Naive thymus-derived CD8-positive, alpha-beta T cell (primary cell): ENCODE measurements at regions not wholly inside any gene's neighbourhood (a gene's known extent, or its start where the extent isn't known, plus 50 kb on each side); places are given as distances from the start of the nearest gene placed in this dataset.
"Not testable (repeated sequence)": the region's sequence is repeated elsewhere in the genome, so short reads cannot be mapped to it uniquely, and the experiment has no call there.

Source experiments
- ATAC-seq, 2 donors: fragments of 150-1000 bp; cut with Tn5 transposase in 1 of 2; sonication (Bioruptor Pico), chemical (Tn5 transposase) in 1 of 2; 1 replicate in 1 of 2; 2 replicates in 1 of 2; pipeline ENCODE4 v1.10.0; 2021; ENCODE audit warnings: mild to moderate bottlenecking in 2 of 2, moderate library complexity in 2 of 2
- POLR2A ChIA-PET: fragments of 350-600 bp; sonication (Branson Sonifier 250); formaldehyde crosslinking; loops from one replicate; lab custom pipeline; 2021; ENCODE audit warnings: antibody characterized with exemption; lab: Charles Lee
- DNase-seq, 10 donors: peaks; one replicate each; pipeline versions ENCODE4 v3.0.0 to v3.0.0-alpha.2; 2020 to 2022
- H3K27ac Mint-ChIP-seq, 10 donors: one replicate each; pipeline ENCODE4 v1.8.0; 2020 to 2022; ENCODE audit warnings: mild to moderate bottlenecking in 10 of 10, mixed read lengths in 10 of 10, moderate library complexity in 4 of 10, inconsistent platforms in 1 of 10
- H3K27me3 Mint-ChIP-seq, 5 donors: one replicate each; pipeline ENCODE4 v1.8.0; 2021 to 2022; ENCODE audit warnings: mixed read lengths in 5 of 5
- H3K36me3 Mint-ChIP-seq, 3 donors: one replicate each; pipeline ENCODE4 v1.8.0; 2020 to 2022; ENCODE audit warnings: mixed read lengths in 3 of 3, mild to moderate bottlenecking in 2 of 3, inconsistent platforms in 1 of 3
- H3K4me1 Mint-ChIP-seq, 4 donors: one replicate each; pipeline ENCODE4 v1.8.0; 2021 to 2022; ENCODE audit warnings: mixed read lengths in 4 of 4
- H3K4me3 Mint-ChIP-seq, 10 donors: one replicate each; pipeline ENCODE4 v1.8.0; 2020 to 2022; ENCODE audit warnings: mild to moderate bottlenecking in 10 of 10, mixed read lengths in 10 of 10, moderate library complexity in 6 of 10, inconsistent platforms in 1 of 10
- H3K9me3 Mint-ChIP-seq, 9 donors: one replicate each; pipeline ENCODE4 v1.8.0; 2020 to 2022; ENCODE audit warnings: mixed read lengths in 9 of 9, mild to moderate bottlenecking in 3 of 9, inconsistent platforms in 1 of 9, moderate library complexity in 1 of 9

DNA sequence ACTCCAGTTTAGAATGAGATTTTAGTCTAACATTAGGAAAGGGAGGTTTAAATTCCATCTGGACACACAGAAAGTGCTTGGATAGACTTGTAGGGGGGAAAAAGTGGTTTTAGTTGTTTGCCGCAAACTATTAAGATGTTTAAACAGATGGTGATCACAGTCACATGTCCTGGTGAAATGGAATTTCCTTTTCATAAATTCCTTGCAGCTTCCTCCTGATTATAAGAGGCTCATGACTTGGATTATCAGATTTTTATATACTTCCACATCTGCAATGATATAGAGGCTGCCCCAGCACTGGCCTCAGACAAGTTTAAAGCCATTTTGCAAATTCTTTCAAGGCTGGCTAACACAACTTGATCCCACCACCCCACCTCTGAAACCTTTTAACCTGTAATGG is 106.4 kb upstream of the ARMC3 start:
- Mint-ChIP-seq H3K27me3 (peaks cover 0 to 2% (median 0%) of the 10 kb centered on the region in 5 donors), H3K4me3 (no peak overlapping the region), H3K27ac (no peak overlapping the region), H3K4me1 (peaks cover 0 to 6% (median 2%) of the 10 kb centered on the region in 4 donors), H3K9me3 (no peaks in the 10 kb centered on the region), H3K36me3 (no peaks in the 10 kb centered on the region)
- ATAC-seq: no peak
- DNase-seq: no peak
- POLR2A ChIA-PET: no interaction called here

DNA sequence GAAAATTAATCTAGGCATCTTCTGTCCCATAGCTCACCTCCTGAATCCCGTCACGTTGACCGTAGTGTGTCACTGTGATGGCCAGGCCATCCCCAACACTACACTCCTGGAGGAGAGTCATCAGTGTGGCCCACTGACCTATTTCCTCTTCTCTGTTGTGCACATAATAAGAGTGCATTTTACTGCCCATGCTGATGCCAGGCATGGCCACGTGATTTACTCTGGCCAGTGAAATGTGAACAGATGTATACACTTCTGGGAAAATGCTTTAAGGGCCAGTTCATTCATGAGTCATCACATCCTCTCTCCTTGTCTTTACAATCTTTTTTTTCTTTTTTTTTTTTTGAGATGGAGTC is 101.9 kb upstream of the PIP4K2A start:
- DNase-seq (no peak), ATAC-seq (no peak)
- Mint-ChIP-seq H3K27me3 (no peaks in the 10 kb centered on the region), H3K27ac (peak overlapping the region in 1 of 10 donors; percentile 5), H3K4me1 (peaks cover 0 to 6% (median 3%) of the 10 kb centered on the region in 4 donors), H3K9me3 (no peaks in the 10 kb centered on the region), H3K4me3 (no peak overlapping the region), H3K36me3 (no peaks in the 10 kb centered on the region)
- POLR2A ChIA-PET: no interaction called here

DNA sequence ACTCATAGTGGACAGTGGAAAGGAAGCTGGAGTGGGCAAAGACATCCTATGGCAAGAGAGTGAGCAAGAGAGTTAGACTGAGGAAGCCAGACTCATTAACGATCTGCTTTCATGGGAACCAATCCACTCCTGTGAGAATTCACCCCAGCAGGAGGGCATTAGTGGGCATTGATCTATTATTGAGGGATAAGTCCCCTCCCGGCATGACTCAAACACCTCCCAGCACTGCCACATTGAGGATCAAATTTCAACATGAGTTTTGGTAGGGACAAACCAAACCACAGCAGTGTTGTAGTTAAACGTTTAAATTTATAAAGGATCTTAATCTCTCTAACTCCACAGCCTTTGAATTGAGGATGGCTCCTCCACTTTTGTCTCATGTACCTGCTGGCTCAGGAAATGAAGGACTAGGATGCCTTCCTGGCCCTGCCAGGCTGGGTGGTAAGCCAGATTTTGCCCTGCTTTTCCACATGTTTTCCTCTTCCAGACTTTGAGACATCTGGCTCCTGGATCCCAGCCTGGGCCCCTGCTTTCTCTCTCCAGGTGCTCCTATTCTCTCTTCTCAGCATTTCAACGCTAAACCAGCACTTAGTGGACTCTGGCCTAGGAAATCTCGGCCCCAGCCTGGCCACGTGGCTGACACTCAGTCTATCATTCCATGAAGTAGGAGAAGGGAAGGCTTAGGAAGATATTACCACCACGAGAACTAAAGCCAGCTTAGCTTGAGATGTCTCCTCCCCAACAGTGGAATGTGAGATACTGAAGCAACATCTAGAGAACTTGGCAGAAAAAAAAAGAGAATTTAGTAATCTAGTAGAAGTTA is 96.5 kb upstream of the PIP4K2A start:
- no peak overlapping the region for H3K4me3 Mint-ChIP-seq
- peaks cover 0 to 3% (median 2%) of the 10 kb centered on the region in 3 donors for H3K36me3 Mint-ChIP-seq
- DNase-seq (no peak), ATAC-seq (no peak)
- POLR2A ChIA-PET: no interaction called here
- H3K9me3 Mint-ChIP-seq: no peaks in the 10 kb centered on the region
- no peaks in the 10 kb centered on the region for H3K27me3 Mint-ChIP-seq
- H3K27ac Mint-ChIP-seq: no peak overlapping the region
- H3K4me1 Mint-ChIP-seq: no peaks in the 10 kb centered on the region

DNA sequence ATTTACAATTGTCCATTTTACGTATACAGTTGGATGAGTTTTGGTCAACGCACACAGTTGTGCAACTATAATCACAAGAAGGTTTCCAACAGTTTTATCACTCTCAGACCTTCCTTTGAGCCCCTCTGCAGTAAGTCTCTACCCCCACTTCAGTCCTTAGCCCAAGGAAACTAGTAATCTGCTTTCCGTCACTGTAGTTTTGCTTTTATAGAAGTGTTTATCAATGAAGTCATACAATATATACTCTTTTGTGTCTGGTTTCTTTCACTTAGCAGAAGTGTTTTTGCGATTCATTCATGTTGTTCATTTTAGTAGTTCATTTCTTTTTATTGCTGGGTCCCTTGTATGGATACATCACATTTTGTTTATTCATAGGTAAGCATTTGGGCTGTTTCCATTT is 92.9 kb upstream of the PIP4K2A start:
- Mint-ChIP-seq H3K27me3 (no peaks in the 10 kb centered on the region), H3K36me3 (peaks cover 0 to 3% (median 2%) of the 10 kb centered on the region in 3 donors), H3K27ac (no peak overlapping the region), H3K9me3 (no peaks in the 10 kb centered on the region), H3K4me1 (peaks cover 0 to 6% (median 1%) of the 10 kb centered on the region in 4 donors), H3K4me3 (no peak overlapping the region)
- ATAC-seq (no peak), DNase-seq (no peak)
- POLR2A ChIA-PET: no interaction called here

DNA sequence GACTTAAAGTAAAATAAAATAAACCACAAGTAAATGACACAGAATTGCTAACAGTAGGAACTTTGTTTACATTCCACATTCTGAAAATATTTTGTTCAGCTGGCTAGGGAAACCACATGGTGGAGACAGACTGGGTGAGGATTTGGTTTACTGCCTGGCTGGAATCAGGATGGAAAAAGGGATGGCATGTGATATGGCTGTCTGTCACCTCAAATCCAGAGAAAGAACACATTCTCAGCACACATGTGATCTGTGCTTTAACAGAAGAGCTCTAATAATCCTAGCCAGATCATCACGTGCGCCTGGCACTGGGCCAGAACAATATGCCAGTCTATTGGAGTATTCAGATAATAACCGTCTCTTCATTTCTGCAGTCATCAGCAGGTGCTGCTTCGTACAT is 90.9 kb upstream of the PIP4K2A start:
- H3K9me3 Mint-ChIP-seq: peaks cover 0 to 1% (median 0%) of the 10 kb centered on the region in 9 donors
- H3K4me1 Mint-ChIP-seq: peaks cover 0 to 6% (median 2%) of the 10 kb centered on the region in 4 donors
- POLR2A ChIA-PET: interaction anchor here (1.2 kb wide), 1 partner anchor 93 kb away, joined by 3 read pairs; no protein-coding TSS in a partner anchor
- H3K36me3 Mint-ChIP-seq: no peaks in the 10 kb centered on the region
- no peak for DNase-seq
- no peak for ATAC-seq
- H3K27me3 Mint-ChIP-seq: no peaks in the 10 kb centered on the region
- no peak overlapping the region for H3K27ac Mint-ChIP-seq
- no peak overlapping the region for H3K4me3 Mint-ChIP-seq

DNA sequence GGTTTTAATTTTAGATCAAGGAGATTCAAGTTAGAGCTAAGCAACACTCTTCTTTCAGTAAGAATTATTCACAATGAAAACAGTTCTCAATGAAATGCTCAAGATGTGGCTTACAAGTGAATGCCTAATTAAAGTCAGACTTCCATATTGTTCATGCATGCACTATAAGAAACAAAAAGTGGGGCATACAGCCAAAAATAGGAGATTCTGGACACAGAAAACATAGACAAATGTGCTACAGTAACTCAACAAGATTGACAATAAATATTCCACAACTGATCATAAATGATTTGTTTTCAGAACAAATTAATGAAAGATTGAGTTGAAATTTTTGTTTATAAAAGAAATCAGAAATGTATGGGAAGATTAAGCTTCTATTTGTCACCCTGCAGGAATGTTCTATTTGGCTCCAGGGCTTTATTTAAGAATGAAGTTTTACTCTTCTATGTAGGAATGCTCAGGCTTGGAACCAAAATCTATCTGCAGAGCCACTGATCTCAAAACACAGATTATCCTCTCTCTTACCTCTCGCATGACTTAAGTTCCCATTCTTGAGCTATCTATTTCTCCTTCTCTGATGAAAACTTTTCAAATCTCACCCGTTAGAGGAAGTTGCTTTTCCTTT is 89.0 kb upstream of the PIP4K2A start:
- H3K27ac Mint-ChIP-seq: no peak overlapping the region
- no peaks in the 10 kb centered on the region for H3K36me3 Mint-ChIP-seq
- POLR2A ChIA-PET: no interaction called here
- DNase-seq (no peak), ATAC-seq (no peak)
- no peak overlapping the region for H3K4me3 Mint-ChIP-seq
- peaks cover 0 to 6% (median 2%) of the 10 kb centered on the region in 4 donors for H3K4me1 Mint-ChIP-seq
- H3K9me3 Mint-ChIP-seq: peaks cover 0 to 3% (median 0%) of the 10 kb centered on the region in 9 donors
- no peaks in the 10 kb centered on the region for H3K27me3 Mint-ChIP-seq

DNA sequence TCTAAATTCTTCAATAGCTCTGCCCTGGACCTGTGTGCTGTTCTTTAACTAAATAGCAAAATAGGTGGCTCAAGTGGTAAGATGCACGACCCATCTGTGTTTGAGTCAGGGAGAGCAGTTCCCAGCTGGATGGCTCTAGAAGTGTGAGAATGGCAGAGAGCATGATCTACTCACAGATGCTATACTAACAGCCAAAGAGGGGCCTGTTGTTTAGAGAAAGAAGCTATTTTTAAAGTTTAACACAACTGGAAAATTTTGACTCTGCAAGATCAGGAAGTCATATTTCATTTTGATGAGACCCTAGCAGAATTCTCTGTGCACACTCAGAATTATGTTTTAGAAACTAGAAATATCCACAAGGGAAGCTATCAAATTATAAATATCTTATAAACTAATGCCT is 87.4 kb upstream of the PIP4K2A start:
- Mint-ChIP-seq H3K4me1 (peaks cover 0 to 6% (median 2%) of the 10 kb centered on the region in 4 donors), H3K4me3 (no peak overlapping the region), H3K27me3 (no peaks in the 10 kb centered on the region), H3K36me3 (no peaks in the 10 kb centered on the region), H3K27ac (no peak overlapping the region), H3K9me3 (peaks cover 0 to 3% (median 0%) of the 10 kb centered on the region in 9 donors)
- ATAC-seq (no peak), DNase-seq (no peak)
- POLR2A ChIA-PET: no interaction called here

DNA sequence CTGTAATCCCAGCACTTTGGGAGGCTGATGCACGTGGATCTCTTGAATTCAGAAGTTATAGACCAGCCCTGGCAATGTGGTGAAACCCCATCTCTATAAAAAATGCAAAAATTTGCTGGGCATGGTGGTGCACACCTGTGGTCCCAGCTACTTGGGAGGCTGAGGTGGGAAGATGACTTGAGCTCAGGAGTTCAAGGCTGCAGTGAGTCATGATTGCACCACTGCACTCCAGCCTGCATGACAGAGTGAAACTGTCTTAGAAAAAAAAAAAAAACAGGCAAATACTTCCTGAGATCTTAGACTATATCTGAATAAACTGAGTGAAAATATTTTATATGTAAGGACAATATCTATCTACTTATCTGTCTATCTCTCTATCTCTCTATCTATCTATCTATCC is 83.4 kb upstream of the PIP4K2A start:
- H3K27me3 Mint-ChIP-seq, ATAC-seq, POLR2A ChIA-PET, H3K36me3 Mint-ChIP-seq, H3K27ac Mint-ChIP-seq, DNase-seq, H3K9me3 Mint-ChIP-seq, H3K4me3 Mint-ChIP-seq: not testable (repeated sequence)
- H3K4me1 Mint-ChIP-seq: peaks cover 0 to 12% (median 4%) of the 10 kb centered on the region in 4 donors

DNA sequence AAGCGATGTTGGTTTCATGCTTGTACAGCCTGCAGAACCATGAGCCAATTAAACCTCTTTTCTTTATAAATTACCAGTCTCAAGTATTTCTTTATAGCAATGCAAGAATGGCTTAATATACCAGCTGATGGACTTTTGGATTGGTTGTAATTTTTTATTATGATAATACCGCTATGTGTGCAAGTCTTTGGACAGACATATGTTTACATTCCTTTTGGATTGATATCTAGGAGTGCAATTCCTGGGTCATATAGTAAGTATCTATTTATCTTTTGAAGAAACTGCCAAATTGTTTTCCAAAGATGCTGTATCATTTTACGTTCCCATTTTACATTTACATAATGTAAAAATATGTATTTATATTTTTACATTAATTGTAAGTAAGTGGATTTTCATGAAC is 81.2 kb upstream of the PIP4K2A start:
- H3K27me3 Mint-ChIP-seq: peaks cover 0 to 4% (median 0%) of the 10 kb centered on the region in 5 donors
- H3K36me3 Mint-ChIP-seq: no peaks in the 10 kb centered on the region
- POLR2A ChIA-PET: interaction anchor here (0.5 kb wide), 1 partner anchor 130 kb away, joined by 3 read pairs; no protein-coding TSS in a partner anchor
- no peak overlapping the region for H3K27ac Mint-ChIP-seq
- H3K9me3 Mint-ChIP-seq: peaks cover 0 to 3% (median 0%) of the 10 kb centered on the region in 9 donors
- no peak for DNase-seq
- ATAC-seq: no peak
- H3K4me1 Mint-ChIP-seq: peaks cover 0 to 12% (median 3%) of the 10 kb centered on the region in 4 donors
- H3K4me3 Mint-ChIP-seq: no peak overlapping the region

DNA sequence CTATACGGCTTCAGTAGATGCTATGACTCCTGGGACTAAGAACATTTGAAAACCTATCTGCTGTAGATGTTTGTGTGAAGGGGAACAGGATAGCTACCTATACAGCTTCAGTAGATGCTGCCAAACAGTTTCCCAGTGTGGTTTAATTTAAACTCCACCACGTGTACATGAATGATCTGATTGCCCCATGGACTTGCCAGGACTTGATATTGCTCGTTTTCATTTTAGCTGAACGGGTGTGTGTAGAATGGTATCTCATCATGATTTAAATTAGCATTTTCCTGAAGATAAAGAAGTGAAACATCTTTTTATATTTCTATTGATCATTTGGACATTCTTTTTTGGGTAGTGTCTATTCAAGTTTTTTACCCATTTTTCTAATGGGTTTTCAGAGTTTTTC is 77.8 kb upstream of the PIP4K2A start:
- Mint-ChIP-seq H3K4me3 (no peak overlapping the region), H3K36me3 (no peaks in the 10 kb centered on the region), H3K4me1 (peaks cover 0 to 12% (median 3%) of the 10 kb centered on the region in 4 donors), H3K9me3 (peaks cover 0 to 2% (median 0%) of the 10 kb centered on the region in 9 donors), H3K27ac (no peak overlapping the region), H3K27me3 (peaks cover 0 to 4% (median 0%) of the 10 kb centered on the region in 5 donors)
- ATAC-seq: no peak
- DNase-seq: no peak
- POLR2A ChIA-PET: no interaction called here

DNA sequence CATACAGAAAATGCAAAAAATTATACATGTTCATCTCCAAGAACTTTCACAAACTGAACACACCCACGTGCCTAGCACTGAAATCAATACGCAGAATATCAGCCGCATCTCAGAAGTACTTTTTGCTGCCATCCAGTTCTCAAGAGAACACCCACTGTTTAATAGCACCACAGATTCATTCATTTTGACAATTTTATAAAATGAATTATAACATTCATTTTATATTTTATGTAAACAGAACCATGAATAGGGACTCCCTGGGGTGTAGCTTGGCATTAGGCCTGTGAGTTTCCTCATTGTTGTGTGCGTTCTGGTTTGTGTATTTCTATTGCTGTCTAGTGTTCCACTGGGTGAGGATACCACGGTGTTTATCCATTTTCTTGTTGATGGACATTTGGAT is 77.3 kb upstream of the PIP4K2A start:
- no peak for DNase-seq
- POLR2A ChIA-PET: no interaction called here
- H3K4me3 Mint-ChIP-seq: no peak overlapping the region

DNA sequence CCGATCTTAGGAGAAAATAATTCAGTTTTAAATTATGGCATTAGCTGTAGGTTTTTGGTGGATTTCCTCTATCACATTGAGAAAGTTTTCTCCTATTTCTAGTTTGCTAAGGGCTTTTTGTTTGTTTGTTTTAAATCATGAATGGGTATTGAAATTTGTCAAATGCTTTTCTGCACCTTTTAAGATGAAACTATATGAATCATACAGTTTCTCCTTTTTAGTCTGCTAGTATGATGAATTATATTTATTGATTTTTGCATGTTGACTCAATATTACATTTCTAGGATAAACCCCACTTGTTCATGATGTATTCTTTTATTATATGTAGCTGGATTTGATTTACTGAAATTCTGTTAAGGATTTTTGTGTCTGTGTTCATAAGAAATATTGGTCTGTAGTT is 70.3 kb upstream of the PIP4K2A start:
- Mint-ChIP-seq H3K9me3 (no peaks in the 10 kb centered on the region), H3K4me1 (peaks cover 0 to under 1% (median 0%) of the 10 kb centered on the region in 4 donors), H3K27ac (peak overlapping the region in 2 of 10 donors; percentile 14 to 47), H3K27me3 (no peaks in the 10 kb centered on the region), H3K36me3 (no peaks in the 10 kb centered on the region), H3K4me3 (no peak overlapping the region)
- POLR2A ChIA-PET: no interaction called here
- DNase-seq: no peak
- no peak for ATAC-seq

More for the DNA sequence above, 77.3 kb upstream of the PIP4K2A start:
- Mint-ChIP-seq H3K27me3 (peaks cover 0 to 4% (median 0%) of the 10 kb centered on the region in 5 donors), H3K27ac (no peak overlapping the region), H3K9me3 (peaks cover 0 to 2% (median 0%) of the 10 kb centered on the region in 9 donors), H3K4me1 (peaks cover 0 to 12% (median 3%) of the 10 kb centered on the region in 4 donors), H3K36me3 (no peaks in the 10 kb centered on the region)
- no peak for ATAC-seq

DNA sequence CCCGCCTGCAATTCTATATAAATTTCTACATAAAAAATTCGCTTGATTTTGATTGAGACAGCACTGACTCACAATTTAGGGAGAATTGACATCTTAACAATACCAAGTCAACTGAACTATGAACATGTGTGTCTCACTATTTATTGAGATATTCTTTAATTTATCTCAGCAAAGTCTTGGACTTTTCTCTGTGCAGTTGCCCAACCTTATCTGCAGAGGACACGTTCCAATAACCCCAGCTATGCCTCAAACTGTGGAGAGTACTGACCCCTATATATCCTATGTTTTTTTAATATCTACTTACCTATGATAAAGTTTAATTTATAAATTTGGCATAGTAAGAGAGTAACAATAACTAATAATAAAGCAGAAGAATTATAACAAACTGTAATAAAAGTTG is 69.4 kb upstream of the PIP4K2A start:
- no peak for ATAC-seq
- POLR2A ChIA-PET: no interaction called here
- H3K27ac Mint-ChIP-seq: no peak overlapping the region
- H3K4me1 Mint-ChIP-seq: peaks cover 3 to 6% (median 4%) of the 10 kb centered on the region in 4 donors
- no peaks in the 10 kb centered on the region for H3K27me3 Mint-ChIP-seq
- H3K36me3 Mint-ChIP-seq: no peaks in the 10 kb centered on the region
- H3K4me3 Mint-ChIP-seq: no peak overlapping the region
- no peak for DNase-seq
- peaks cover 0 to under 1% (median 0%) of the 10 kb centered on the region in 9 donors for H3K9me3 Mint-ChIP-seq
